HEK293T (cell line): ENCODE measurements at regions not wholly inside any gene's neighbourhood (a gene's known extent, or its start where the extent isn't known, plus 50 kb on each side); places are given as distances from the start of the nearest gene placed in this dataset.

ENCODE experiments used
- NFRKB ChIP-seq: fragments of 450-650 bp; IDR thresholded peaks from 2 replicates; pipeline ENCODE4 v1.6.1; 2016; ENCODE audit warnings: mild to moderate bottlenecking, moderate library complexity
- ZNF384 ChIP-seq: fragments of 450-650 bp; IDR thresholded peaks from 2 replicates; pipeline ENCODE4 v1.6.1; 2016

- TF ChIP-seq ZNF384, result no peak
- TF ChIP-seq NFRKB, result no peak
These were observed 64.7 kb upstream of the PRLR start for GRCh38 chr5:35294976-35295375.
